ENCODE measurements at regions not wholly inside any gene's neighbourhood (a gene's known extent, or its start where the extent isn't known, plus 50 kb on each side); places are given as distances from the start of the nearest gene placed in this dataset.

DNA sequence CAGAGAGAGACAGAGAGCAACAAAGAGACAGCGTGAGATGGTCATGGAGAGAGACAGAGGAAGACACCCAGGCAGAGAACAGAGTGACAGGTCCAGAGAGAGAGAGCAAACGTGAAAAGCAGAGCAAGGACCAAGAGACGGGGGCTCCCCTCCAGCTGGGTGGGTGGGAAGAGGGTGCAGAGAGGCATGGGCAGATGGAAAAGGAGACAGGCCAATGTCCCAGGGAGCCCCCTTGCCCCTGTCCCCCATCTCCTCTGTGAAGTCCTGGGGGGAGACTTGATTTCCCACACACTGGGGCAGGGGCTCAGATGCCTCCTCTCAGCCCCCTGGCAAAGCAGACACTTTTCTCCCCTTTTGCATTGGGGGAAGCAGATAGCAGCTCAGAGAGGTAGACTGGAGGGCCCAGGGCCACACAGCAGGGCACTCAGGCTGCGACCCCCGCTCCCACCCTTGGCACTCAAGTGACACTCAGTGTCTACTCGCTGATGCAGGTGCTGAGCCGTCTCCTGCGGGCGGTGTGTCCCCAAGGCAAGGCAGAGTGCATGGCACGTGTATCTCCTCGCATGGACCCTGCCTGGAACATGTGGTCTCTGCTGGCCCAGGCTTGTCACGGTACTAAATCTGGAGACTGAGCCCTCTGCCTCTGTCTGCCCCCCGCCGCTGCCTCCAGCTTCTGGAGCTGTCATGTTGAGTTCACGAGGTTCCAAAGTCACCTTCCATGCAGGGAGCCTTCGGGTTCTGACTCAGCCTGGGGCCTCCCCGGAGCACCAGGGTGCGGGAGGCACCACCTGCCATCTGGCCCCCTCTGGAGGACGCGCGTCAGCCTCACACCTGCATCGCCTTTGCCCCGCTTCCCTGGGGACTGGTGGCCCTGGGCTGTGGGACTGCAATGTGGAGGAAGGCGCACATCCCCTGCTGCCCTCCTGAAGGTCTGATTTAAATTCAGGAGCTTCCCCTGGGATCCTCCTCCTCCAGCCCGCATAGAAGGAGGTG is 215.9 kb upstream of the GSE1 start:
- no peak for DNase-seq (ENCODE audit: low read depth)

GRCh38 chr16:85398050-85398451 is 215.1 kb upstream of the GSE1 start:
- Histone ChIP-seq H3K4me1 (ENCODE audit: control insufficient read depth, insufficient read depth, low read length) (peaks cover 33% of the 10 kb centered on the region), H3K27me3 (replicated peaks; ENCODE audit: control insufficient read depth, insufficient read depth, low read length) (no peaks in the 10 kb centered on the region), H3K4me3 (ENCODE audit: low read length) (no peak overlapping the region), H3K9me3 (ENCODE audit: control insufficient read depth, low read length) (no peaks in the 10 kb centered on the region), H3K36me3 (ENCODE audit: control insufficient read depth, insufficient read depth, low read length, severe bottlenecking) (no peaks in the 10 kb centered on the region), H3K9ac (ENCODE audit: low read length) (no peak overlapping the region)
- no peak for DNase-seq (ENCODE audit: low read depth)

More for the DNA sequence above, 215.9 kb upstream of the GSE1 start:
- no peak overlapping the region for H3K4me3 ChIP-seq (ENCODE audit: low read length)
- H3K9me3 ChIP-seq (ENCODE audit: control insufficient read depth, low read length): no peaks in the 10 kb centered on the region
- H3K9ac ChIP-seq (ENCODE audit: low read length): peak overlapping the region; percentile 88
- no peaks in the 10 kb centered on the region for H3K36me3 ChIP-seq (ENCODE audit: control insufficient read depth, insufficient read depth, low read length, severe bottlenecking)
- H3K4me1 ChIP-seq (ENCODE audit: control insufficient read depth, insufficient read depth, low read length): peaks cover 30% of the 10 kb centered on the region
- no peaks in the 10 kb centered on the region for H3K27me3 ChIP-seq (replicated peaks; ENCODE audit: control insufficient read depth, insufficient read depth, low read length)

DNA sequence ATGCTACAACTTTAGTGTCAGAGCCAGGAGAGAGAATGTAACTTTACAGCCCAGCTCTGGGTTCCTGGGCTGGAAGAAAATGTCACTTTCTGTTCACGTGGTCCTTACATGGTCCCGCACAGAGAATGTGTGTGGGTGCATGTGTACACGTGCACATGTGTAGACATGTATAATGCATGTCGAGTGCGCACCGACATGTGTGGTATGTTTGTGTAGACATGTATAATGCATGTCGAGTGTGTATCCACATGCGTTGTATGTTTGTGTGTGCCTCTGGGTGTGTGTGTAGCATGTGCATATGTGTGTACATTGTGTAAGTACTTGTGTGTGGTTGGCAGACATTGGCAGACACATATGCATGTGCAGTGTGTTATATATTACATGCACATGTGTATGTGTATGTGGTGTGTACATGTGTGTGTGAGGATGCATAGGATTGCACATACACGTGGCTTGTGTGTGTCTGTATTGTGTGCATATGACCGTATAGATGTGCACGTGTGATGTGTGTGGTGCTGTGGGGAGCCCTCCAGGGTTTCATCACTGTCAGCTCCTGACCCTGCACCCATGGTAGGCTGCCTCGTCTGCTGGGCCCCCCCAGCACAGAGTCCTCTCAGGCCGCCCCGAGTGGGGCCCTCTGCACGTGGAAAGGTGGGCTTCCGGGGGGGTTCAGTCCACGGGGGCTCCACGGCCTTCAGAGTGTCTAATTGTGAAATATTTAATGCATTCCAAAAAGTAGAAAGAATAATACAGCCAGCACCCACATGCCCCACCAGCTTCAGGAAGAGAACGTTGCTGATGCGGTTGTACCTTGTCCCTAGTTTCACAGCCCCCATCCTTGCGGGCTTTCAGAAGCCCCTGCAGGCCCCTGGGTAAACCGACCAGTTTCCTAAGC is 214.2 kb upstream of the GSE1 start:
- Histone ChIP-seq H3K9ac (ENCODE audit: low read length) (no peak overlapping the region), H3K4me3 (ENCODE audit: low read length) (no peak overlapping the region), H3K4me1 (ENCODE audit: control insufficient read depth, insufficient read depth, low read length) (peaks cover 36% of the 10 kb centered on the region), H3K36me3 (ENCODE audit: control insufficient read depth, insufficient read depth, low read length, severe bottlenecking) (no peaks in the 10 kb centered on the region), H3K27me3 (replicated peaks; ENCODE audit: control insufficient read depth, insufficient read depth, low read length) (no peaks in the 10 kb centered on the region), H3K9me3 (ENCODE audit: control insufficient read depth, low read length) (no peaks in the 10 kb centered on the region)
- DNase-seq (ENCODE audit: low read depth): no peak

DNA sequence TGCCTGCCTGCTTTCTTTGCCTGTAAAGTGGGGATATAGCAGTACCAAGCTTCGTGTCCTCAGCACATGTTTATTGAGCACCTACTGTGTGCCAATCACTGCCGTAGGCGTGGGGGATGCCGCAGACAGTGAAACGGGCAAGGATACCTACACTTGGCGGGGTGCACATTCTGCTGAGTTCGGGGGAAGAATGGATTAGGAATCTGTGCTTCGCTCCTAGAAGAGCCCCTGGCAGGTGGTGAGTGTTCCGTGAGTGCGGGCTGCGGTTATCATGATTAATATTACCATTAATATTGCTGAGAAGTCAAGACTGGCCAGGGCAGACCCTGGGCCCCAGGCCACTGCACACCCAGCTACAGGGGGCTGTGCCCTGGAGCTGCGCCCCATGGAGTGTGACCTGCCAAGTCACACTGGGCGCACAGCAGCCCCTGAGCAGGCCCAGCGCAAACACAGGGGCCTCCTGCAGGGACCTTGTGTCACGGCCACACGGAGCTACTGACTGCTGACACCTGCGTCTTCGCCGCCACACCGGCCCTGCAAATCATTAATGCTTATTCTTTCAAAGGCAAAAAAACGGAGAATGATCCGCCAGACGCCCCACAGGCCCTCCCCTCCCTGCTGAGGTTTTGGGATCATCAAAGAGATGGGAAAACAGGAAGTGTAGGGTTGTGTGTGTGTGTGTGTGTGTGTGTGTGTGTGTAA is 213.4 kb upstream of the GSE1 start:
- H3K4me3 ChIP-seq (ENCODE audit: low read length): no peak overlapping the region
- peaks cover 28% of the 10 kb centered on the region for H3K4me1 ChIP-seq (ENCODE audit: control insufficient read depth, insufficient read depth, low read length)
- H3K9me3 ChIP-seq (ENCODE audit: control insufficient read depth, low read length): no peaks in the 10 kb centered on the region
- H3K27me3 ChIP-seq (replicated peaks; ENCODE audit: control insufficient read depth, insufficient read depth, low read length): no peaks in the 10 kb centered on the region
- no peak for DNase-seq (ENCODE audit: low read depth)
- no peaks in the 10 kb centered on the region for H3K36me3 ChIP-seq (ENCODE audit: control insufficient read depth, insufficient read depth, low read length, severe bottlenecking)
- H3K9ac ChIP-seq (ENCODE audit: low read length): no peak overlapping the region

GRCh38 chr16:85400305-85401205 is 212.6 kb upstream of the GSE1 start:
- Histone ChIP-seq H3K9ac (ENCODE audit: low read length) (no peak overlapping the region), H3K4me1 (ENCODE audit: control insufficient read depth, insufficient read depth, low read length) (peaks cover 20% of the 10 kb centered on the region), H3K36me3 (ENCODE audit: control insufficient read depth, insufficient read depth, low read length, severe bottlenecking) (no peaks in the 10 kb centered on the region), H3K9me3 (ENCODE audit: control insufficient read depth, low read length) (no peaks in the 10 kb centered on the region), H3K4me3 (ENCODE audit: low read length) (no peak overlapping the region), H3K27me3 (replicated peaks; ENCODE audit: control insufficient read depth, insufficient read depth, low read length) (no peaks in the 10 kb centered on the region)
- no peak for DNase-seq (ENCODE audit: low read depth)

GRCh38 chr16:85401370-85401916 is 211.7 kb upstream of the GSE1 start:
- no peaks in the 10 kb centered on the region for H3K36me3 ChIP-seq (ENCODE audit: control insufficient read depth, insufficient read depth, low read length, severe bottlenecking)
- H3K4me1 ChIP-seq (ENCODE audit: control insufficient read depth, insufficient read depth, low read length): peaks cover 12% of the 10 kb centered on the region
- DNase-seq (ENCODE audit: low read depth): no peak
- no peak overlapping the region for H3K4me3 ChIP-seq (ENCODE audit: low read length)
- H3K27me3 ChIP-seq (replicated peaks; ENCODE audit: control insufficient read depth, insufficient read depth, low read length): no peaks in the 10 kb centered on the region
- no peak overlapping the region for H3K9ac ChIP-seq (ENCODE audit: low read length)
- H3K9me3 ChIP-seq (ENCODE audit: control insufficient read depth, low read length): no peaks in the 10 kb centered on the region

DNA sequence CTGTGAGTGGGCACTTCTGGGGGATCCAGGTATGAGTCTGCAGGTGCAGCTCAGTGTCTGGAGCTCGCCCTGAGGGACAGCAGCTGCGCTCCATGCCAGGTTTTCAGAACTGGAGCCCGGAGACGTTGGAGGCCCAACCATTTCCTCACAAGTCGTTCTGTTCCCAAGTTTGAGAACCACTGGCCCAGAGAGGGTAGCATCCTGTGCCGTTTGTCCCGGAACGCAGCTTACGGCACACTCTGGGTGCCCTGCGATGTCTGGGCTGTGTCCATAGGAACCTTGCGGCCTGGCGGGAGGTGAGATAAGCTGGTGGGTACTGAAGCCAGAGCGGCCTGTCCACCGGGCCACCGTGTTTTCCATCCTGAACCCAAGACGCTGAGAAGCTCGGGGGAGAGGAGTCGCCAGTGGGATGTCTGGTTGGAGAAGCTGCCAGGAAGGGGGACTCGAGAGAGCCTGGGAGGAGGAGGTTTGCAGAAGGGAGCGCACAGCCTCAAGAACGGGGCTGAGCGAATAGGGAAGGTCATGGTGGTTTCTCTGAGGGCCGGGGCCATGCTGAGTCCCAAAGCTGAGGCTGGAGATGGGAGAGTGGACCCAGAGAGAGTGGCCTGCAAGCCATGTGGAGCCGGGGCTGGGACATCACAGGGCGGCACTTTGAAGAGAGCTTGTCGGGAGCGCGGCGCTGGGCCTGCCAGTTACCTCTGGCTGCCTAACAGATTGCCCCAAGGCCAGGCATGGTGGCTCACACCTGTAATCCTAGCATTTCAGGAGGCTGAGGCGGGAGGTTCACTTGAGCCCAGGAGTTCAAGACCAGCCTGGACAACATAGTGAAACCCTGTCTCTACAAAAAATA is 211.0 kb upstream of the GSE1 start:
- Histone ChIP-seq H3K9ac (ENCODE audit: low read length) (peak overlapping the region; percentile 45), H3K27me3 (replicated peaks; ENCODE audit: control insufficient read depth, insufficient read depth, low read length) (no peaks in the 10 kb centered on the region), H3K36me3 (ENCODE audit: control insufficient read depth, insufficient read depth, low read length, severe bottlenecking) (no peaks in the 10 kb centered on the region), H3K4me3 (ENCODE audit: low read length) (no peak overlapping the region), H3K4me1 (ENCODE audit: control insufficient read depth, insufficient read depth, low read length) (peaks cover 6% of the 10 kb centered on the region), H3K9me3 (ENCODE audit: control insufficient read depth, low read length) (no peaks in the 10 kb centered on the region)
- no peak for DNase-seq (ENCODE audit: low read depth)

- no peak for DNase-seq (ENCODE audit: low read depth)
- H3K4me1 ChIP-seq (ENCODE audit: control insufficient read depth, insufficient read depth, low read length): peaks cover 6% of the 10 kb centered on the region
- no peaks in the 10 kb centered on the region for H3K9me3 ChIP-seq (ENCODE audit: control insufficient read depth, low read length)
- no peaks in the 10 kb centered on the region for H3K36me3 ChIP-seq (ENCODE audit: control insufficient read depth, insufficient read depth, low read length, severe bottlenecking)
- peak overlapping the region; percentile 45 for H3K9ac ChIP-seq (ENCODE audit: low read length)
- H3K4me3 ChIP-seq (ENCODE audit: low read length): no peak overlapping the region
- no peaks in the 10 kb centered on the region for H3K27me3 ChIP-seq (replicated peaks; ENCODE audit: control insufficient read depth, insufficient read depth, low read length)
Observed at GRCh38 chr16:85402910-85403692, 210.0 kb upstream of the GSE1 start.

- Histone ChIP-seq H3K27me3 (replicated peaks; ENCODE audit: control insufficient read depth, insufficient read depth, low read length) (no peaks in the 10 kb centered on the region), H3K36me3 (ENCODE audit: control insufficient read depth, insufficient read depth, low read length, severe bottlenecking) (no peaks in the 10 kb centered on the region), H3K9me3 (ENCODE audit: control insufficient read depth, low read length) (no peaks in the 10 kb centered on the region), H3K4me1 (ENCODE audit: control insufficient read depth, insufficient read depth, low read length) (peaks cover 6% of the 10 kb centered on the region), H3K9ac (ENCODE audit: low read length) (no peak overlapping the region), H3K4me3 (ENCODE audit: low read length) (no peak overlapping the region)
- DNase-seq (ENCODE audit: low read depth): no peak
Observed at GRCh38 chr16:85403693-85404092, 209.4 kb upstream of the GSE1 start.

Data from adipocyte (in vitro differentiated cells).